KMS-11 (cell line): ENCODE measurements at regions not wholly inside any gene's neighbourhood (a gene's known extent, or its start where the extent isn't known, plus 50 kb on each side); places are given as distances from the start of the nearest gene placed in this dataset.

Experiments used
- H2AFZ ChIP-seq: fragments of 200-600 bp; sonication (generic); 2 replicates; pipeline ENCODE4 v1.6.1; 2016; ENCODE audit warnings: antibody characterized with exemption, mixed run types, low read depth
- H3K27ac ChIP-seq: fragments of 200-600 bp; sonication (generic); 2 replicates; pipeline ENCODE4 v1.6.1; 2016; ENCODE audit warnings: mild to moderate bottlenecking, mixed run types
- H3K27me3 ChIP-seq: fragments of 200-600 bp; sonication (generic); 2 replicates; pipeline ENCODE4 v1.6.1; 2017; ENCODE audit warnings: mild to moderate bottlenecking, low read depth, mixed run types, moderate library complexity; ENCODE audit not compliant: insufficient read depth
- H3K36me3 ChIP-seq: fragments of 200-600 bp; sonication (generic); 2 replicates; pipeline ENCODE4 v1.6.1; 2017; ENCODE audit warnings: mild to moderate bottlenecking, mixed run types; ENCODE audit not compliant: insufficient read depth
- H3K4me1 ChIP-seq: fragments of 200-600 bp; sonication (generic); 2 replicates; pipeline ENCODE4 v1.6.1; 2016; ENCODE audit warnings: mild to moderate bottlenecking, low read depth, mixed run types; ENCODE audit not compliant: poor library complexity, severe bottlenecking
- H3K4me2 ChIP-seq: fragments of 200-600 bp; sonication (generic); 2 replicates; pipeline ENCODE4 v1.7.0; 2016; ENCODE audit warnings: mild to moderate bottlenecking, mixed run types
- H3K4me3 ChIP-seq: fragments of 200-600 bp; sonication (generic); IDR thresholded peaks from 2 replicates; pipeline ENCODE4 v1.6.1; 2017; ENCODE audit warnings: low read depth, low read length, mixed read lengths; ENCODE audit not compliant: insufficient read depth
- H3K79me2 ChIP-seq: fragments of 200-600 bp; sonication (generic); 2 replicates; pipeline ENCODE4 v1.6.1; 2016; ENCODE audit warnings: low read depth, mixed run types; ENCODE audit not compliant: insufficient read depth
- H3K9ac ChIP-seq: fragments of 200-600 bp; sonication (generic); 2 replicates; pipeline ENCODE4 v1.6.1; 2016; ENCODE audit warnings: mild to moderate bottlenecking, mixed run types
- H4K20me1 ChIP-seq: fragments of 200-600 bp; sonication (generic); 2 replicates; pipeline ENCODE4 v1.6.1; 2016; ENCODE audit warnings: mild to moderate bottlenecking, mixed run types; ENCODE audit not compliant: insufficient read depth
- CTCF ChIP-seq: fragments of 200-600 bp; sonication (generic); conservative IDR thresholded peaks from 2 replicates; pipeline ENCODE4 v1.6.1; 2017; ENCODE audit warnings: low read depth, mild to moderate bottlenecking, antibody characterized with exemption, low read length, moderate library complexity, mixed read lengths

- Histone ChIP-seq H3K36me3 (no peaks in the 10 kb centered on the region), H3K79me2 (no peaks in the 10 kb centered on the region), H3K27me3 (no peaks in the 10 kb centered on the region), H3K9ac (no peak overlapping the region), H3K4me2 (no peak overlapping the region), H4K20me1 (no peaks in the 10 kb centered on the region), H3K27ac (no peak overlapping the region), H2AFZ (no peak overlapping the region), H3K4me3 (no peak overlapping the region), H3K4me1 (no peaks in the 10 kb centered on the region)
- no peak for TF ChIP-seq CTCF
These were observed 153.8 kb downstream of the LRIG3 start for GRCh38 chr12:58766513-58766870.

- no peaks in the 10 kb centered on the region for H3K36me3 ChIP-seq
- TF ChIP-seq CTCF, result no peak
- H3K9ac ChIP-seq, result no peak overlapping the region
- H3K27ac ChIP-seq, result no peak overlapping the region
- no peak overlapping the region for H3K4me3 ChIP-seq
- H2AFZ ChIP-seq, result no peak overlapping the region
- no peaks in the 10 kb centered on the region for H4K20me1 ChIP-seq
- H3K79me2 ChIP-seq, result no peaks in the 10 kb centered on the region
- H3K4me2 ChIP-seq, result no peak overlapping the region
- no peaks in the 10 kb centered on the region for H3K4me1 ChIP-seq
- H3K27me3 ChIP-seq, result no peaks in the 10 kb centered on the region
These were observed 152.8 kb downstream of the LRIG3 start for GRCh38 chr12:58767496-58767895.

- H4K20me1 ChIP-seq, result no peaks in the 10 kb centered on the region
- H3K4me2 ChIP-seq, result no peak overlapping the region
- H3K4me1 ChIP-seq, result peaks cover 7% of the 10 kb centered on the region
- no peaks in the 10 kb centered on the region for H3K79me2 ChIP-seq
- H3K27ac ChIP-seq, result no peak overlapping the region
- H3K27me3 ChIP-seq, result no peaks in the 10 kb centered on the region
- no peak overlapping the region for H3K9ac ChIP-seq
- TF ChIP-seq CTCF, result no peak
- no peak overlapping the region for H2AFZ ChIP-seq
- H3K4me3 ChIP-seq, result no peak overlapping the region
- H3K36me3 ChIP-seq, result no peaks in the 10 kb centered on the region
These were observed 146.3 kb downstream of the LRIG3 start for GRCh38 chr12:58773986-58774385.

- H3K27me3 ChIP-seq, result no peaks in the 10 kb centered on the region
- no peaks in the 10 kb centered on the region for H3K79me2 ChIP-seq
- no peak for TF ChIP-seq CTCF
- no peaks in the 10 kb centered on the region for H4K20me1 ChIP-seq
- no peak overlapping the region for H3K9ac ChIP-seq
- H3K4me1 ChIP-seq, result peaks cover 7% of the 10 kb centered on the region
- H2AFZ ChIP-seq, result no peak overlapping the region
- H3K36me3 ChIP-seq, result no peaks in the 10 kb centered on the region
- H3K4me2 ChIP-seq, result no peak overlapping the region
- H3K27ac ChIP-seq, result no peak overlapping the region
- no peak overlapping the region for H3K4me3 ChIP-seq
These were observed 145.6 kb downstream of the LRIG3 start for GRCh38 chr12:58774731-58775130.

- no peak overlapping the region for H2AFZ ChIP-seq
- H3K4me2 ChIP-seq, result no peak overlapping the region
- H3K79me2 ChIP-seq, result no peaks in the 10 kb centered on the region
- no peaks in the 10 kb centered on the region for H3K27me3 ChIP-seq
- H3K9ac ChIP-seq, result no peak overlapping the region
- no peak for TF ChIP-seq CTCF
- no peaks in the 10 kb centered on the region for H4K20me1 ChIP-seq
- H3K4me1 ChIP-seq, result peaks cover 7% of the 10 kb centered on the region
- no peak overlapping the region for H3K4me3 ChIP-seq
- H3K36me3 ChIP-seq, result no peaks in the 10 kb centered on the region
- no peak overlapping the region for H3K27ac ChIP-seq
These were observed 144.9 kb downstream of the LRIG3 start for GRCh38 chr12:58775396-58775795.
